ENCODE measurements at regions not wholly inside any gene's neighbourhood (a gene's known extent, or its start where the extent isn't known, plus 50 kb on each side); places are given as distances from the start of the nearest gene placed in this dataset.

- TF ChIP-seq, protein P1, sequence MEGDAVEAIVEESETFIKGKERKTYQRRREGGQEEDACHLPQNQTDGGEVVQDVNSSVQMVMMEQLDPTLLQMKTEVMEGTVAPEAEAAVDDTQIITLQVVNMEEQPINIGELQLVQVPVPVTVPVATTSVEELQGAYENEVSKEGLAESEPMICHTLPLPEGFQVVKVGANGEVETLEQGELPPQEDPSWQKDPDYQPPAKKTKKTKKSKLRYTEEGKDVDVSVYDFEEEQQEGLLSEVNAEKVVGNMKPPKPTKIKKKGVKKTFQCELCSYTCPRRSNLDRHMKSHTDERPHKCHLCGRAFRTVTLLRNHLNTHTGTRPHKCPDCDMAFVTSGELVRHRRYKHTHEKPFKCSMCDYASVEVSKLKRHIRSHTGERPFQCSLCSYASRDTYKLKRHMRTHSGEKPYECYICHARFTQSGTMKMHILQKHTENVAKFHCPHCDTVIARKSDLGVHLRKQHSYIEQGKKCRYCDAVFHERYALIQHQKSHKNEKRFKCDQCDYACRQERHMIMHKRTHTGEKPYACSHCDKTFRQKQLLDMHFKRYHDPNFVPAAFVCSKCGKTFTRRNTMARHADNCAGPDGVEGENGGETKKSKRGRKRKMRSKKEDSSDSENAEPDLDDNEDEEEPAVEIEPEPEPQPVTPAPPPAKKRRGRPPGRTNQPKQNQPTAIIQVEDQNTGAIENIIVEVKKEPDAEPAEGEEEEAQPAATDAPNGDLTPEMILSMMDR (IDR thresholded peaks at IDR 0.05), result no peak
- TF ChIP-seq EP300 (IDR thresholded peaks at IDR 0.05), result no peak
- TF ChIP-seq POLR2A (IDR thresholded peaks at IDR 0.05), result no peak
Observed at GRCh38 chr9:129539446-129539845, 81.5 kb downstream of the C9orf50 start.
